Keratinocyte (primary cell): ENCODE measurements at regions not wholly inside any gene's neighbourhood (a gene's known extent, or its start where the extent isn't known, plus 50 kb on each side); places are given as distances from the start of the nearest gene placed in this dataset.

Experiments used
- DNase-seq: peaks from one replicate; pipeline ENCODE4 v3.0.0-alpha.2; 2011; ENCODE audit warnings: low read depth, missing footprints, low spot score
- FAIRE-seq: peaks from 2 replicates; lab custom pipeline; 2011; peaks lifted over from hg19 to GRCh38; lab: Jason Lieb, UNC
- H2AFZ ChIP-seq: 2 replicates; pipeline ENCODE4 v1.6.0; 2012; ENCODE audit warnings: low read length, control low read depth, inconsistent platforms; ENCODE audit not compliant: control insufficient read depth
- H3K27ac ChIP-seq: 2 replicates; pipeline ENCODE4 v1.5.1; 2011; ENCODE audit warnings: low read length; ENCODE audit not compliant: control insufficient read depth, insufficient read depth
- H3K27me3 ChIP-seq: 3 replicates; pipeline ENCODE4 v1.6.0; 2011; ENCODE audit warnings: low read length; ENCODE audit not compliant: control insufficient read depth, insufficient read depth; ENCODE audit errors: extremely low read depth
- H3K36me3 ChIP-seq, 2 experiments: 2 replicates in 1 of 2; 3 replicates in 1 of 2; pipeline ENCODE4 v1.5.1; 2011; ENCODE audit warnings: low read length in 2 of 2, mild to moderate bottlenecking in 1 of 2; ENCODE audit not compliant: control insufficient read depth in 2 of 2, insufficient read depth in 2 of 2; ENCODE audit errors: extremely low read depth in 1 of 2
- H3K4me1 ChIP-seq: 3 replicates; pipeline ENCODE4 v1.5.1; 2011; ENCODE audit warnings: low read length; ENCODE audit not compliant: control insufficient read depth, insufficient read depth; ENCODE audit errors: extremely low read depth
- H3K4me2 ChIP-seq: 3 replicates; pipeline ENCODE4 v1.6.0; 2011; ENCODE audit warnings: low read depth, low read length; ENCODE audit not compliant: control insufficient read depth, insufficient read depth; ENCODE audit errors: extremely low read depth
- H3K4me3 ChIP-seq, 3 experiments: fragments of 200-600 bp in 1 of 3; sonication (generic) in 1 of 3; 2 replicates in 2 of 3; 3 replicates in 1 of 3; pipeline ENCODE4 v1.5.1; 2011 to 2016; ENCODE audit warnings: low read length in 3 of 3, mild to moderate bottlenecking in 3 of 3, control low read depth in 2 of 3, inconsistent platforms in 1 of 3, low read depth in 1 of 3, mixed read lengths in 1 of 3, mixed run types in 1 of 3, moderate library complexity in 1 of 3; ENCODE audit not compliant: control insufficient read depth in 2 of 3, insufficient read depth in 2 of 3; ENCODE audit errors: extremely low read depth in 1 of 3
- H3K79me2 ChIP-seq: 2 replicates; pipeline ENCODE4 v1.6.0; 2012; ENCODE audit warnings: low read length; ENCODE audit not compliant: control insufficient read depth, insufficient read depth
- H3K9ac ChIP-seq: 3 replicates; pipeline ENCODE4 v1.6.0; 2011; ENCODE audit warnings: low read length; ENCODE audit not compliant: control insufficient read depth, insufficient read depth; ENCODE audit errors: extremely low read depth
- H3K9me1 ChIP-seq: 3 replicates; pipeline ENCODE4 v1.6.0; 2011; ENCODE audit warnings: low read length; ENCODE audit not compliant: control insufficient read depth, insufficient read depth; ENCODE audit errors: extremely low read depth
- H3K9me3 ChIP-seq: 2 replicates; pipeline ENCODE4 v1.5.1; 2012; ENCODE audit warnings: low read depth, low read length; ENCODE audit not compliant: control insufficient read depth
- H4K20me1 ChIP-seq: 3 replicates; pipeline ENCODE4 v1.6.0; 2011; ENCODE audit warnings: low read length; ENCODE audit not compliant: control insufficient read depth, insufficient read depth; ENCODE audit errors: extremely low read depth
- CTCF ChIP-seq, 3 experiments: IDR thresholded peaks in 1 of 3; conservative IDR thresholded peaks in 1 of 3; optimal IDR thresholded peaks in 1 of 3; 2 replicates in 2 of 3; 3 replicates in 1 of 3; pipeline versions ENCODE3 to v1.5.1; 2011; ENCODE audit warnings: low read length in 3 of 3, mild to moderate bottlenecking in 3 of 3, moderate library complexity in 2 of 3, control low read depth in 1 of 3, inconsistent platforms in 1 of 3; ENCODE audit not compliant: insufficient read depth in 2 of 3; ENCODE audit errors: extremely low read depth in 1 of 3
- EZH2 ChIP-seq: IDR thresholded peaks from one replicate; pipeline ENCODE4 v1.6.1; 2012; ENCODE audit warnings: inconsistent platforms, mild to moderate bottlenecking, low read length, moderate library complexity
- dilution Hi-C: fragments of 300-500 bp; cut with MboI; formaldehyde crosslinking; loops from one replicate; pipeline ENCODE4 v1.7.0; 2020; ENCODE audit warnings: low sequenced_read_pairs; ENCODE audit not compliant: extremely low pct_ligation_motif_present

- H3K9ac ChIP-seq = no peak overlapping the region
- no peaks in the 10 kb centered on the region for H3K36me3 ChIP-seq
- no peaks in the 10 kb centered on the region for H3K4me1 ChIP-seq
- no peak for DNase-seq
- no peak for TF ChIP-seq EZH2
- TF ChIP-seq CTCF (optimal IDR thresholded peaks at IDR 0.05 in 1 of 3, IDR thresholded peaks at IDR 0.05 in 1 of 3, conservative IDR thresholded peaks at IDR 0.05 in 1 of 3; ENCODE audit: extremely low read depth in 1 of 3, insufficient read depth in 2 of 3, low read length in 3 of 3) = no peak
- no peaks in the 10 kb centered on the region for H3K79me2 ChIP-seq
- no peaks in the 10 kb centered on the region for H3K9me1 ChIP-seq
- H3K27ac ChIP-seq = no peak overlapping the region
- H3K9me3 ChIP-seq = no peaks in the 10 kb centered on the region
- H3K4me3 ChIP-seq = no peak overlapping the region
- no peaks in the 10 kb centered on the region for H3K27me3 ChIP-seq
- dilution Hi-C loops = no loop called here
- H2AFZ ChIP-seq = no peak overlapping the region
- H3K4me2 ChIP-seq = no peak overlapping the region
- no peak for FAIRE-seq
- H4K20me1 ChIP-seq = no peaks in the 10 kb centered on the region
Measured at GRCh38 chr14:51432302-51432948, 192.4 kb downstream of the TMX1 start.

- H3K9me1 ChIP-seq = no peaks in the 10 kb centered on the region
- no peak overlapping the region for H3K27ac ChIP-seq
- no peak for DNase-seq
- no peaks in the 10 kb centered on the region for H3K36me3 ChIP-seq
- FAIRE-seq = no peak
- H3K4me1 ChIP-seq = peaks cover 7% of the 10 kb centered on the region
- no peak for TF ChIP-seq EZH2
- TF ChIP-seq CTCF (optimal IDR thresholded peaks at IDR 0.05 in 1 of 3, IDR thresholded peaks at IDR 0.05 in 1 of 3, conservative IDR thresholded peaks at IDR 0.05 in 1 of 3; ENCODE audit: extremely low read depth in 1 of 3, insufficient read depth in 2 of 3, low read length in 3 of 3) = no peak
- no peak overlapping the region for H2AFZ ChIP-seq
- no peaks in the 10 kb centered on the region for H3K27me3 ChIP-seq
- no peaks in the 10 kb centered on the region for H3K79me2 ChIP-seq
- no peak overlapping the region for H3K4me3 ChIP-seq
- H3K4me2 ChIP-seq = no peak overlapping the region
- no peaks in the 10 kb centered on the region for H4K20me1 ChIP-seq
- H3K9ac ChIP-seq = no peak overlapping the region
- no peaks in the 10 kb centered on the region for H3K9me3 ChIP-seq
- dilution Hi-C loops = no loop called here
Measured at GRCh38 chr14:51436630-51437029, 196.6 kb downstream of the TMX1 start.
